GM21528 (cell line): ENCODE measurements at regions not wholly inside any gene's neighbourhood (a gene's known extent, or its start where the extent isn't known, plus 50 kb on each side); places are given as distances from the start of the nearest gene placed in this dataset.
"Not testable (repeated sequence)": the region's sequence is repeated elsewhere in the genome, so short reads cannot be mapped to it uniquely, and the experiment has no call there.

Experiments
- ATAC-seq: cut with Tn5 transposase; IDR thresholded peaks from one replicate; pipeline ENCODE4 v1.9.1; 2021; ENCODE audit warnings: mild to moderate bottlenecking, moderate library complexity; ENCODE audit not compliant: unreplicated experiment, low FRiP score

- no peak for ATAC-seq
These were observed 363.8 kb downstream of the FAT3 start for GRCh38 chr11:92588393-92588792.

DNA sequence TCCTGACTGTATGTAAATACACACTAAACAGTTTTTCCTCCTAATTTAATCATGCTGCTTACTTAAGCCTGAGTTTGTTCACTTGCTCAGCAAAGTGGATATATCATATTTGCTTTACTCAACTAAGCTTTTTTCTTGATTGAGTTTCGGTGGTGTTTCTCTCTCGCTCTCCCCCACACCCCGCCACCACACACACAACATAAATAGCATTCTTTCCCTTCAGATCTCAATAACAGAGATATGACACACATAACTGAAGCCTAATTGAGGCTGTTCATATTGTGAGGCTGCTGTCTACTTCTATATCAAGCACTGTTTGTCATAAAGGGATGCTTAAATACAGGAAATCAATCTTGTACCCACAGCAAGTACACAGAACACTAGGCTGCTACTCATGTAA is 364.9 kb downstream of the FAT3 start:
- no peak for ATAC-seq

GRCh38 chr11:92591521-92591920 is 366.9 kb downstream of the FAT3 start:
- ATAC-seq = no peak

DNA sequence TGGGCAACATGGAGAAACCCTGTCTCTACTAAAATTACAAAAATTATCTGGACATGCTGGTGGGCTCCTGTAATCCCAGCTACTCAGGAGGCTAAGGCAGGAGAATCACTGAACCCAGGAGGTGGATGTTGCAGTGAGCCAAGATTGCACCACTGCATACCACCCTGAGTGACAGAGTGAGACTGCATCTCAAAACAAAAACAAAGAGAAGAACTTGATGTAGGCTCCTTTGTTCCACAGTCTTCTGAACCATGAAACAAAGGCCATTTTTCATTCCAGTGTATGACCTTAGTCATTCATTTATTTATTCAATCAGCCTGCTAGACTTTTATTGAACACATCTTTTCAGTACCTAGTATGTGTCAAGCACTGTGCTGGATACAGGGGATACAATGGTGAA is 369.6 kb downstream of the FAT3 start:
- no peak for ATAC-seq

DNA sequence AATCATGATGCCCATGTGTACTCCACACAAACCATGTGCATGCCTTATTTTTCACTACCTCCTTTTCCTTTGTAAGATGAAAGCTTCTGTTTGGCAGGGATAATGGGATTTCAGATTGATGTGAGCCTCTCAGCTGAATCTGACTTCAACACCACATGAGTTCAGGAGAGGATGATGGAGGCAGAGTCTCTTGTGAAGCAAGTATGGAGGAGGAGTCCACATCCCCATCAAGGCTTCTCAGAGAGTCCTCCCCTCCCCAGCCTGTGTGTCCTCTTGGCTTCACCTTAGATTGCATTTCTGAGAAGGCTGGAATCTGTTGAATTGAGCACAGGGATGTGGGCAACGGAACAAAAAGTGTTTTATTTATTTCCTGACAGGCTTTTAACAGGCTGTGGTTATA is 370.4 kb downstream of the FAT3 start:
- ATAC-seq = no peak

- ATAC-seq = no peak
These were observed 372.1 kb downstream of the FAT3 start for GRCh38 chr11:92596596-92597317.

- ATAC-seq = no peak
These were observed 368.4 kb upstream of the MTNR1B start for GRCh38 chr11:92601048-92601447.

DNA sequence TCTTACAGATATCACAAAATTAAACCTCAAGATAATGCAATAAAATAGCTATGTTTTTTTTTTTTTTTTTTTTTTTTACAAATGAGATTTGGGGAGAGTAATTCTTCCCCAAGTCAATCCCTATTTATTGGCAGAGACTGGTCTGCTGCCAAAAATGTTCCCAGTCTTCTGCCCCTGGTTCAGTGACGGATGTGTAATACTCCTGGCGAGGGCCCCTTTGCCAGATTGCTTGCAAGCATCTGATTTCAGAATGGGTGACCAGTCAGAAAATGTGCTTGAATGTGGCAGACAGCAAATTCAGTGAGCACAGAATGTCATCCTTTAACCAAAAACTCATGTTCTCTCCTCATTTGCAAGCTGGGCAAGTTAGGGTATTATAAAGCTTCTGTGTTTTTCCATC is 363.8 kb upstream of the MTNR1B start:
- no peak for ATAC-seq

DNA sequence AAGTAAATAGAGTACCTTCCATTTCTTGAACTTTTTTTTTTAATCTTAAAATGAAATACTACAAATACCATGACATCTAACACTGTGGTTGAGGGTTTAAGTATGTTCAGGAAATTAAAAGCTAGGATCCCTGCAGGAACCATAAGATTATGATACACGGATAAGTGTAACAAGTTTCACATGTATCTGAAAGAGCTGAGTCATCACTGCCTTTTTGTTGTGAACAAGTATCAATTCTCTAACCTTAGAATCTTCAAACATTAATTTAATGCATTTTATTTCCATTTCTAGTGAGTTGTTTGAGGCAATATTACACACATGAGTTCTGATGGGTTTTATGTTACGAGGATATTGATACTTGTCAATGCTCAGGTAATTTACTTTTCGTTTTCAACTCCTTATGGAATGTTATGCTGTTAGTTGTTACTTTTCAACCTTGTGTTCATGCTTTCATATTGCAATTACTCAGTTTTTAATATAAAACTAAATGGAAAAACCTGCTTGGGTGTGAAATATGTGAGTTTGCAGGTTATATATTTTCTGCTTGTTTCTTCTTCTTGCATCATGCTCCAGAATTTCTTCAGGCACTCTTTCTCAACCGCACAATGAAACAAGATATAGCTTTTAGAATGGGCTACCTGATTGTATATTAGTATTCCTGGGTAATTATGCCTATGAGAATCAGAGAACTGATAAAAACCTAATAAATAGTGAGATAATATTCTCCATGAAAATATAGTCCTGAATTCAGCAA is 361.3 kb upstream of the MTNR1B start:
- ATAC-seq = no peak

- ATAC-seq = no peak
These were observed 358.3 kb upstream of the MTNR1B start for GRCh38 chr11:92611157-92611556.

DNA sequence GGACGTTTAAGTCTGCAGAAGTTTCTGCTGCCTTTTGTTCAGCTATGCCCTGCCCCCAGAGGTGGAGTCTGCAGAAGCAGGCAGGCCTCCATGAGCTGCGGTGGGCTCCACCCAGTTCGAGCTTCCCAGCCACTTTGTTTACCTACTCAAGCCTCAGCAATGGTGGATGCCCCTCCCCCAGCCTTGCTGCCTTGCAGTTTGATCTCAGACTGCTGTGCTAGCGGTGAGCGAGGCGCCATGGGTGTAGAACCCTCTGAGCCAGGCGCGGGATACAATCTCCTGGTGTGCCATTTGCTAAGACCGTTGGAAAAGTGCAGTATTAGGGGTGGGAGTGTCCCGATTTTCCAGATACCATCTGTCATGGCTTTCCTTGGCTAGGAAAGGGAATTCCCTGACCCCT is 351.4 kb upstream of the MTNR1B start:
- not testable (repeated sequence) for ATAC-seq

- no peak for ATAC-seq
These were observed 346.4 kb upstream of the MTNR1B start for GRCh38 chr11:92623055-92623454.

DNA sequence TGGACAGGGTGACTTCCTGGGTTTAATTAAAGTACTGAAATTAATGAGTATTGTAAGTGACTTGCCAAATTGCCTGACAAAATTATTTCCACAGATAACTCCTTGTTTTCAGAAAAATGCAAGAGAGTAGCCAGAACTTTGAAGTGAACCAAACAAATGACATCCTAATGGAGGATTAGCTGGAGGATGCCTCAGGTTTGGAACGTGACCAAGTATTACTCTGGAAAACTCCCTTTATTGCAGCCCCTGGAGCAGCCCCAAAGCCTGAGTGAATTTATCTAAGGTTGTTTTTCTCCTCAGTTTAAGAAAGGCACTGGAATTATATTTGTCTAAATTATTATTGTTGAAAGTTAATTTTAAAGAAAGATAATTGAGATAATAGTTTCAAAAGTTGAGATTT is 343.6 kb upstream of the MTNR1B start:
- no peak for ATAC-seq

DNA sequence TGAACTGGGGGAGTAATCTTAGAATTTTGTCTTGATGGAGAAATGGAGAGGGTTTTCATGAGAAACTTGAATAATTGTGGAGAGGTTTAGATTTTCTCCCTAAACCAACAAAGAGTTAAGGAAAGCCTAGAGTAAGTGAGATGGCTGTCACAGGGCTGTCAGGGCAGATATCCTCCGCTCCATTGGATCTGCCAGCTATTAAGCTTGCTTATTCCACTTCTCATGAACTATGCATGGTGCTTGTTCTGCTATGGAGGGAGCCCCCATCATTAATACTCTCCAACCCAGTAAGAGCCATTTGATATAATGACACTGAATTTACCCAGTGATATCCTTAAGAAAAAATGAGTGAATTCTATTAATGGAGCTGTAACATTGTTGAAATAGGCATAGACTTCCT is 342.8 kb upstream of the MTNR1B start:
- ATAC-seq = no peak

GRCh38 chr11:92627615-92628256 is 341.7 kb upstream of the MTNR1B start:
- no peak for ATAC-seq

DNA sequence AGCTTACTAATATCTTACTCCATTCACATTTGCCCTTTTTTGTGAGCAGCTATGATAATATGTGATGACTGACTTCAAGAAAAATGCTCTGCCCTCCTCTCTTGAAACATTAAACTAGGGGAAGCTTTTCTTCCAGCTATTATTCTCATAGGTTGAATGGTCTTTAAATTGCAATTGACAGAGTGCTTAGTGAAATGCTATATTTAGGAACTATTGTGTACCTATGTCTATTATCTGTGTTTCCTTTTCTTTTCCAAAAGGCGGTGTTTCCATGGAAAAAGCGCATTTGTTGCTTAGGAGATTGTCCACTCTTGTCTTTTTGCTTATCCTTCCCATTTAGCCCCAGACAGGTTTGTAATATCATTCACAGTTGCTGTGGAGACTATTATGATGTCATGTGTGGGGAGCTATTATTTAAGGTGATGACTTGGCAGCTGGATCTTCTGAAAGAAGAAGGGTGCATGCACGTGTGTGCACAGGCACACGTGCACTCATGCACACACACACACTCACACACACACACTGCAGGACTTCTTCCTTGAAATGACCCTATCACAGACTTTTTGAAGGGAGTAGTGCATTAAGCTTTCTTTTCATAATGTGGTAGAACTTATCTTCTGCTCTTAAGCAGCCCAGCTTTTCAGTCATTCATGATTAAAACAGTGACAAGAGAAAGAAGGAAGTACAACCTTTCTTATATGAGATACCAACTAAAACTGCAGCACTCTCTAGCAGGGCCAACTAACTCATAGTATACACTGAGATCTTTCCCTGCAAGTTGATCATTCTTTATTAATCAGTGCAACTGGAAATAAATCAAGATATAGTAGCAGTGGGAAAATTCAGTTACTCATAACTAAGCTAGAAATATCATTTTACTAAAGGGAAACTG is 340.8 kb upstream of the MTNR1B start:
- ATAC-seq = no peak

DNA sequence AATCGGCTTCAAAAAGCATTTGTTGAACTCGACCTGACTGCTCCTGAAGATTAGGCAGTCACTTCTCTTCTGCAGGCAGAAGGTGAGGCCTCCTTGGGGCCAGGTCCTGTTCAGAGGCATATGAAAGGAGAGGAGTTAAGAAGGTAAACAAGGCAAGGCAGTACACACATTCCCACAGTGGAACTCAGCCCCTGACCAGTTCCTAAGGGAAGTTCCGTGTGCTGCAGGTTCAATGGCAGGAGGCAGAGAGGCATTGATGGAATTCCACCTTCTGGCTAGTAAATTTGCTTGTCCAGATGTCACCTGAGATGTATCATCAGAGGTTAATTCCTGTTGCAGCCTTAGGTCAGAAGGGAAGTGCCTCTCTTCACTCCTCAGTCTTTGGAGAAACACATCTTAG is 337.0 kb upstream of the MTNR1B start:
- no peak for ATAC-seq

GRCh38 chr11:92633820-92634219 is 335.6 kb upstream of the MTNR1B start:
- no peak for ATAC-seq

DNA sequence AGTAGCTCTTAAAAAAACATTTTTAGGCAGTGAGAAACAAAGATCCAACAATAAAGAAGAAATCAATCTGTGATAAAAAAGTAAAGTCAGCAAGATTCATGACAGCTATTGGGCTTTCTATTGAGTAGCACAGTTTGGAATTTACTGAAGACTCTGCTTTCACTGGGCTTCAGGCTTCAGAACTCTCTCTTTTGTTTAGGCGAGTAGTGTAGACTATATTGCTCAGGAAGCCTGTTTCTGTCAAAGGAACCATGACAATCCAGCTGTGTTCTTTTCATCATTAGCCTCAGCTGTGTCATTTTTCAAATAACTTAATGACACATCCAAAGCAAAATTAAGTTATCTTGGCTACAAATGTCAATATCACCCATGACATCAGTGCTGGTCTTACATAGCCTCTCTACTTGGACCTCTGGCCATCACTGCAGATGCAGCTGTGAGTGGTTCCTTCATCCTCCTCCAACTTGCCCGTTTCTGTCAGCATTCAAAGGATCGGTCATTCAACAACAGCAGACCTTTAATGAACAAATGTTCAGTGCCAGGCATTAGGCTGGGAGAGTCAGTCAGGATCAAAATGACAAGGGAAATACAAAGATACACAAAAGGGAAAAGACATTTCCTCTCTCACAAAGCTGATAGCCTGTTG is 332.8 kb upstream of the MTNR1B start:
- ATAC-seq = no peak

- no peak for ATAC-seq
These were observed 330.8 kb upstream of the MTNR1B start for GRCh38 chr11:92638678-92639077.
